Caco-2 (cell line): ENCODE measurements at regions not wholly inside any gene's neighbourhood (a gene's known extent, or its start where the extent isn't known, plus 50 kb on each side); places are given as distances from the start of the nearest gene placed in this dataset.

Experiments used
- BruUV-seq: library from RNA; stranded (reverse); fragments of 400-500 nt; replicated peaks from 2 replicates; lab custom pipeline; 2021; lab: Mats Ljungman, UMichigan
- CTCF ChIA-PET: fragments of 300-600 bp; sonication (Branson Sonifier 250); formaldehyde crosslinking; loops from one replicate; lab custom pipeline; 2022; ENCODE audit warnings: antibody characterized with exemption; lab: Charles Lee
- POLR2A ChIA-PET: fragments of 300-600 bp; sonication (Branson Sonifier 250); formaldehyde crosslinking; loops from one replicate; lab custom pipeline; 2022; ENCODE audit warnings: antibody characterized with exemption; lab: Charles Lee
- DNase-seq, 2 experiments: peaks; one replicate each; pipeline versions ENCODE4 v3.0.0 to v3.0.0-alpha.2; 2020 to 2022
- H3K27me3 ChIP-seq: replicated peaks from 2 replicates; pipeline ENCODE4 v1.6.0; 2011; ENCODE audit warnings: low read length; ENCODE audit not compliant: control insufficient read depth, insufficient read depth
- H3K36me3 ChIP-seq: 2 replicates; pipeline ENCODE4 v1.5.1; 2011; ENCODE audit warnings: low read length; ENCODE audit not compliant: control insufficient read depth, insufficient read depth
- H3K4me1 ChIP-seq: fragments of 250-450 bp; sonication (Bioruptor Pico); 2 replicates; pipeline ENCODE4 v1.5.1; 2020; ENCODE audit warnings: mild to moderate bottlenecking
- H3K4me3 ChIP-seq: 2 replicates; pipeline ENCODE4 v1.5.1; 2011; ENCODE audit warnings: low read depth, mild to moderate bottlenecking, control low read depth, low read length
- H3K9me3 ChIP-seq: fragments of 250-450 bp; sonication (Bioruptor Pico); 2 replicates; pipeline ENCODE4 v1.5.1; 2020; ENCODE audit warnings: mild to moderate bottlenecking, moderate library complexity
- H3K27ac Mint-ChIP-seq: one replicate; pipeline ENCODE4 v1.8.0; 2022; ENCODE audit warnings: mixed read lengths; ENCODE audit not compliant: unreplicated experiment
- H3K27me3 Mint-ChIP-seq: one replicate; pipeline ENCODE4 v1.8.0; 2022; ENCODE audit warnings: mixed read lengths; ENCODE audit not compliant: insufficient read depth, unreplicated experiment
- H3K36me3 Mint-ChIP-seq: one replicate; pipeline ENCODE4 v1.8.0; 2022; ENCODE audit warnings: mild to moderate bottlenecking, mixed read lengths; ENCODE audit not compliant: insufficient read depth, unreplicated experiment
- H3K4me1 Mint-ChIP-seq: one replicate; pipeline ENCODE4 v1.8.0; 2022; ENCODE audit warnings: low read depth, mixed read lengths; ENCODE audit not compliant: unreplicated experiment
- H3K4me3 Mint-ChIP-seq: one replicate; pipeline ENCODE4 v1.8.0; 2022; ENCODE audit warnings: mild to moderate bottlenecking, moderate library complexity, mixed read lengths; ENCODE audit not compliant: unreplicated experiment
- H3K9me3 Mint-ChIP-seq: one replicate; pipeline ENCODE4 v1.8.0; 2022; ENCODE audit warnings: mixed read lengths; ENCODE audit not compliant: unreplicated experiment
- CTCF ChIP-seq, 2 experiments: fragments of 200-600 bp in 1 of 2; IDR thresholded peaks; 1 replicate in 1 of 2; 2 replicates in 1 of 2; pipeline versions ENCODE4 v1.5.1 to v1.8.0; 2011 to 2022; ENCODE audit warnings: antibody characterized with exemption in 1 of 2, control low read depth in 1 of 2, inconsistent platforms in 1 of 2, low read depth in 1 of 2, low read length in 1 of 2, mild to moderate bottlenecking in 1 of 2, moderate library complexity in 1 of 2; ENCODE audit not compliant: insufficient read depth in 1 of 2, severe bottlenecking in 1 of 2, unreplicated experiment in 1 of 2
- intact Hi-C: fragments of 100-400 bp; cut with micrococcal nuclease; formaldehyde crosslinking; loops from one replicate; pipeline ENCODE4 v1.10.0; 2022; ENCODE audit not compliant: unreplicated experiment

- H3K4me3 ChIP-seq, result no peak overlapping the region
- H3K4me1 Mint-ChIP-seq, result peaks cover 7% of the 10 kb centered on the region
- H3K27me3 Mint-ChIP-seq, result peaks cover 3% of the 10 kb centered on the region
- POLR2A ChIA-PET, result no interaction called here
- no peaks in the 10 kb centered on the region for H3K36me3 Mint-ChIP-seq
- no peak overlapping the region for H3K27ac Mint-ChIP-seq
- no peaks in the 10 kb centered on the region for H3K4me1 ChIP-seq
- no peak overlapping the region for H3K4me3 Mint-ChIP-seq
- TF ChIP-seq CTCF (IDR thresholded peaks at IDR 0.05; ENCODE audit: insufficient read depth in 1 of 2, low read depth in 1 of 2, low read length in 1 of 2, severe bottlenecking in 1 of 2, unreplicated experiment in 1 of 2), result no peak
- no peak for DNase-seq
- BruUV-seq, result no TSS peak
- H3K36me3 ChIP-seq, result no peaks in the 10 kb centered on the region
- no peaks in the 10 kb centered on the region for H3K27me3 ChIP-seq
- no peaks in the 10 kb centered on the region for H3K9me3 Mint-ChIP-seq
- CTCF ChIA-PET, result no interaction called here
- H3K9me3 ChIP-seq, result no peaks in the 10 kb centered on the region
- intact Hi-C loops, result no loop called here
Measured at GRCh38 chr2:83953697-83954096, 505.4 kb downstream of the SUCLG1 start.

- Mint-ChIP-seq H3K27me3 (peaks cover 3% of the 10 kb centered on the region), H3K36me3 (no peaks in the 10 kb centered on the region), H3K27ac (no peak overlapping the region), H3K9me3 (no peaks in the 10 kb centered on the region), H3K4me1 (peaks cover 7% of the 10 kb centered on the region), H3K4me3 (no peak overlapping the region)
- POLR2A ChIA-PET, result no interaction called here
- no peaks in the 10 kb centered on the region for H3K27me3 ChIP-seq
- H3K9me3 ChIP-seq, result no peaks in the 10 kb centered on the region
- H3K4me1 ChIP-seq, result no peaks in the 10 kb centered on the region
- intact Hi-C loops, result no loop called here
- no TSS peak for BruUV-seq
- TF ChIP-seq CTCF (IDR thresholded peaks at IDR 0.05; ENCODE audit: insufficient read depth in 1 of 2, low read depth in 1 of 2, low read length in 1 of 2, severe bottlenecking in 1 of 2, unreplicated experiment in 1 of 2), result no peak
- DNase-seq, result no peak
- H3K36me3 ChIP-seq, result no peaks in the 10 kb centered on the region
- CTCF ChIA-PET, result no interaction called here
- H3K4me3 ChIP-seq, result no peak overlapping the region
Measured at GRCh38 chr2:83951378-83951947, 507.6 kb downstream of the SUCLG1 start.

GRCh38 chr2:83949361-83949760, 509.7 kb downstream of the SUCLG1 start:
- H3K9me3 Mint-ChIP-seq, result no peaks in the 10 kb centered on the region
- peaks cover 7% of the 10 kb centered on the region for H3K4me1 Mint-ChIP-seq
- H3K27me3 Mint-ChIP-seq, result peaks cover 3% of the 10 kb centered on the region
- no peak for TF ChIP-seq CTCF (IDR thresholded peaks at IDR 0.05; ENCODE audit: insufficient read depth in 1 of 2, low read depth in 1 of 2, low read length in 1 of 2, severe bottlenecking in 1 of 2, unreplicated experiment in 1 of 2)
- no peak overlapping the region for H3K27ac Mint-ChIP-seq
- DNase-seq, result no peak
- Histone ChIP-seq H3K9me3 (no peaks in the 10 kb centered on the region), H3K4me1 (no peaks in the 10 kb centered on the region), H3K27me3 (no peaks in the 10 kb centered on the region), H3K4me3 (no peak overlapping the region), H3K36me3 (no peaks in the 10 kb centered on the region)
- ChIA-PET CTCF (no interaction called here), POLR2A (no interaction called here)
- BruUV-seq, result no TSS peak
- no peak overlapping the region for H3K4me3 Mint-ChIP-seq
- intact Hi-C loops, result no loop called here
- no peaks in the 10 kb centered on the region for H3K36me3 Mint-ChIP-seq
